WTC11 (cell line): ENCODE measurements at regions not wholly inside any gene's neighbourhood (a gene's known extent, or its start where the extent isn't known, plus 50 kb on each side); places are given as distances from the start of the nearest gene placed in this dataset.

Source experiments
- ATAC-seq: fragments of 200-7000 bp; cut with Tn5 transposase; 2 replicates; pipeline ENCODE4 v1.10.0; 2021; ENCODE audit warnings: mild to moderate bottlenecking, moderate library complexity
- CTCF ChIA-PET: fragments of 300-600 bp; sonication (Branson Sonifier 250); formaldehyde crosslinking; loops from one replicate; lab custom pipeline; 2021; ENCODE audit warnings: antibody characterized with exemption; lab: Charles Lee
- POLR2A ChIA-PET: fragments of 350-600 bp; sonication (Branson Sonifier 250); formaldehyde crosslinking; loops from one replicate; lab custom pipeline; 2021; ENCODE audit warnings: antibody characterized with exemption; lab: Charles Lee
- DNase-seq: peaks from one replicate; pipeline ENCODE4 v3.0.0; 2021; ENCODE audit warnings: low spot score
- H3K27ac Mint-ChIP-seq: 2 replicates; pipeline ENCODE4 v1.8.0; 2021; ENCODE audit warnings: mixed read lengths
- H3K27me3 Mint-ChIP-seq: 2 replicates; pipeline ENCODE4 v1.8.0; 2021; ENCODE audit warnings: low read depth, mild to moderate bottlenecking, moderate library complexity, mixed read lengths
- H3K36me3 Mint-ChIP-seq: 2 replicates; pipeline ENCODE4 v1.8.0; 2021; ENCODE audit warnings: mixed read lengths
- H3K4me1 Mint-ChIP-seq: 2 replicates; pipeline ENCODE4 v1.8.0; 2022; ENCODE audit warnings: mixed read lengths
- H3K4me3 Mint-ChIP-seq: 2 replicates; pipeline ENCODE4 v1.8.0; 2021; ENCODE audit warnings: mild to moderate bottlenecking, moderate library complexity, mixed read lengths
- H3K9me3 Mint-ChIP-seq: 2 replicates; pipeline ENCODE4 v1.8.0; 2021; ENCODE audit warnings: mixed read lengths
- ATF1 ChIP-seq: sonication (generic); formaldehyde crosslinking; IDR thresholded peaks from 2 replicates; pipeline ENCODE4 v1.8.1; 2023; ENCODE audit warnings: mild to moderate bottlenecking, moderate library complexity, missing genetic modification reagents
- CTCF ChIP-seq: fragments of 200-600 bp; IDR thresholded peaks from 2 replicates; pipeline ENCODE4 v1.8.0; 2022; ENCODE audit warnings: antibody characterized with exemption
- E2F4 ChIP-seq: sonication (generic); formaldehyde crosslinking; IDR thresholded peaks from 2 replicates; pipeline ENCODE4 v1.8.1; 2022; ENCODE audit warnings: low read depth, mild to moderate bottlenecking, moderate library complexity, missing genetic modification reagents, borderline replicate concordance
- ERG ChIP-seq: fragments of 250-450 bp; sonication (Bioruptor Pico); IDR thresholded peaks from 2 replicates; pipeline ENCODE4 v1.8.0; 2021; ENCODE audit warnings: mild to moderate bottlenecking
- MLX ChIP-seq: sonication (generic); formaldehyde crosslinking; IDR thresholded peaks from 2 replicates; pipeline ENCODE4 v1.8.1; 2023; ENCODE audit warnings: mild to moderate bottlenecking, missing genetic modification reagents, moderate library complexity
- NFE2L1 ChIP-seq: sonication (generic); formaldehyde crosslinking; IDR thresholded peaks from 2 replicates; pipeline ENCODE4 v1.8.1; 2023; ENCODE audit warnings: missing genetic modification reagents
- NR1H2 ChIP-seq: sonication (generic); formaldehyde crosslinking; IDR thresholded peaks from 2 replicates; pipeline ENCODE4 v1.9.0; 2021; ENCODE audit warnings: mild to moderate bottlenecking, moderate library complexity, missing genetic modification reagents
- NR2C2 ChIP-seq: sonication (generic); formaldehyde crosslinking; IDR thresholded peaks from 2 replicates; pipeline ENCODE4 v1.8.0; 2022; ENCODE audit warnings: mild to moderate bottlenecking, missing genetic modification reagents
- PRDM15 ChIP-seq: sonication (generic); formaldehyde crosslinking; IDR thresholded peaks from 2 replicates; pipeline ENCODE4 v1.8.0; 2022; ENCODE audit warnings: missing genetic modification reagents
- RELA ChIP-seq: sonication (generic); formaldehyde crosslinking; IDR thresholded peaks from 2 replicates; pipeline ENCODE4 v1.8.1; 2022; ENCODE audit warnings: missing genetic modification reagents, mild to moderate bottlenecking, borderline replicate concordance
- SMAD4 ChIP-seq: sonication (generic); formaldehyde crosslinking; IDR thresholded peaks from 2 replicates; pipeline ENCODE4 v1.8.0; 2022; ENCODE audit warnings: mild to moderate bottlenecking, missing genetic modification reagents
- SP1 ChIP-seq: sonication (generic); formaldehyde crosslinking; conservative IDR thresholded peaks from 2 replicates; pipeline ENCODE4 v1.8.1; 2022; ENCODE audit warnings: missing genetic modification reagents
- TEAD4 ChIP-seq: sonication (generic); formaldehyde crosslinking; IDR thresholded peaks from 2 replicates; pipeline ENCODE4 v1.8.0; 2022; ENCODE audit warnings: mild to moderate bottlenecking, missing genetic modification reagents
- ZBTB21 ChIP-seq: sonication (generic); formaldehyde crosslinking; IDR thresholded peaks from 2 replicates; pipeline ENCODE4 v1.8.1; 2023; ENCODE audit warnings: mild to moderate bottlenecking, missing genetic modification reagents, borderline replicate concordance
- ZBTB43 ChIP-seq: sonication (generic); formaldehyde crosslinking; IDR thresholded peaks from 2 replicates; pipeline ENCODE4 v1.8.1; 2023; ENCODE audit warnings: mild to moderate bottlenecking, missing genetic modification reagents
- ZNF512 ChIP-seq: sonication (generic); formaldehyde crosslinking; IDR thresholded peaks from 2 replicates; pipeline ENCODE4 v1.8.1; 2022; ENCODE audit warnings: missing genetic modification reagents, borderline replicate concordance
- ZNF671 ChIP-seq: fragments of 250-450 bp; sonication (Bioruptor Pico); IDR thresholded peaks from 2 replicates; pipeline ENCODE4 v1.8.0; 2021; ENCODE audit warnings: mild to moderate bottlenecking
- TF ChIP-seq, protein P1 (sequence below): sonication (generic); formaldehyde crosslinking; conservative IDR thresholded peaks from 2 replicates; pipeline ENCODE4 v1.8.1; 2022; ENCODE audit warnings: mild to moderate bottlenecking, missing genetic modification reagents
- TF ChIP-seq, protein P2 (sequence below): fragments of 250-450 bp; sonication (Bioruptor Pico); IDR thresholded peaks from 2 replicates; pipeline ENCODE4 v1.9.0; 2021; ENCODE audit warnings: mild to moderate bottlenecking

DNA sequence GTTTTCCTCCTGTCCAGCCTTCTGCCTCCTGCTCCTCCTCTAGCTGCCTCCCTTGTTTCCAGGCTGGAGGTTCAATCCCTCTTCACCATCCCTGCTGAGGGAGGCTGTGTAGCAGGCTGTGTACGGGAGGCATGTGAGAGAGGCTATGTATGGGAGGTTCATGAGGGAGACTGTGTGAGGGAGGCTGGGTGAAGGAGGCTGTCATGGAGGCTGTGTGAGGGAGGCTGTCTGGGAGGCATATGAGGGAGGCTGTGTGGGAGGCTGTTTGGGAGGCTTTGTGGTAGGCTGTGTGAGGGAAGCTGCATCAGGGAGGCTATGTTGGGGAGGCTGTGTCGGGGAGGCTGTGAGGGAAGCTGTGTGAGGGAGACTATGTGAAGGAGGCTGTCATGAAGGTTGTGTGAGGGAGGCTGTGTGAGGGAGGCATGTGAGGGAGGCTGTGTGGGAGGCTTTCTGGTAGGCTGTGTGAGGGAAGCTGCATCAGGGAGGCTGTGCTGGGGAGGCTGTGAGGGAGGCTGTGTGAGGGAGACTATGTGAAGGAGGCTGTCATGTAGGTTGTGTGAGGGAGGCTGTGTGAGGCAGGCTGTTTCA is 123.7 kb upstream of the RNF32 start (continued):
- TF ChIP-seq ZBTB43 (CRISPR knock-in tag) (no peak), CTCF (no peak), TEAD4 (CRISPR knock-in tag) (no peak)

GRCh38 chr7:156515911-156516790 is 124.4 kb upstream of the RNF32 start:
- peaks cover 2% of the 10 kb centered on the region for H3K36me3 Mint-ChIP-seq
- DNase-seq (no peak), ATAC-seq (no peak; the same call in 1 of the 2 replicates)
- CTCF ChIA-PET: no interaction called here
- H3K4me1 Mint-ChIP-seq: peaks cover 3% of the 10 kb centered on the region; the same call in 1 of the 2 replicates
- POLR2A ChIA-PET: no interaction called here
- no peak overlapping the region for H3K27ac Mint-ChIP-seq
- no peaks in the 10 kb centered on the region for H3K27me3 Mint-ChIP-seq
- H3K9me3 Mint-ChIP-seq: peaks cover 19% of the 10 kb centered on the region
- H3K4me3 Mint-ChIP-seq: no peak overlapping the region
- TF ChIP-seq SMAD4 (CRISPR knock-in tag) (no peak), NR1H2 (CRISPR knock-in tag) (no peak), ZNF671 (CRISPR knock-in tag) (no peak), PRDM15 (no peak), MLX (no peak), ZBTB21 (CRISPR knock-in tag) (no peak), ATF1 (no peak), NR2C2 (CRISPR knock-in tag) (no peak), RELA (no peak), ERG (no peak), NFE2L1 (CRISPR knock-in tag) (no peak), SP1 (no peak), E2F4 (no peak), ZNF512 (CRISPR knock-in tag) (no peak)
- TF ChIP-seq, protein P1, sequence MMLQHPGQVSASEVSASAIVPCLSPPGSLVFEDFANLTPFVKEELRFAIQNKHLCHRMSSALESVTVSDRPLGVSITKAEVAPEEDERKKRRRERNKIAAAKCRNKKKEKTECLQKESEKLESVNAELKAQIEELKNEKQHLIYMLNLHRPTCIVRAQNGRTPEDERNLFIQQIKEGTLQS (CRISPR knock-in tag): no peak
- TF ChIP-seq, protein P2, sequence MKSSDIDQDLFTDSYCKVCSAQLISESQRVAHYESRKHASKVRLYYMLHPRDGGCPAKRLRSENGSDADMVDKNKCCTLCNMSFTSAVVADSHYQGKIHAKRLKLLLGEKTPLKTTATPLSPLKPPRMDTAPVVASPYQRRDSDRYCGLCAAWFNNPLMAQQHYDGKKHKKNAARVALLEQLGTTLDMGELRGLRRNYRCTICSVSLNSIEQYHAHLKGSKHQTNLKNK (CRISPR knock-in tag): no peak
